HG02884 (cell line): ENCODE measurements at regions not wholly inside any gene's neighbourhood (a gene's known extent, or its start where the extent isn't known, plus 50 kb on each side); places are given as distances from the start of the nearest gene placed in this dataset.

ENCODE experiments used
- ATAC-seq: cut with Tn5 transposase; IDR thresholded peaks from one replicate; pipeline ENCODE4 v1.9.1; 2021; ENCODE audit warnings: mild to moderate bottlenecking, moderate library complexity; ENCODE audit not compliant: unreplicated experiment

- ATAC-seq: no peak
These were observed 109.5 kb upstream of the NLRP1 start for GRCh38 chr17:5693821-5694220.

- ATAC-seq: no peak
These were observed 110.2 kb upstream of the NLRP1 start for GRCh38 chr17:5694551-5694950.

GRCh38 chr17:5695480-5695879 is 111.2 kb upstream of the NLRP1 start:
- ATAC-seq: no peak

- no peak for ATAC-seq
These were observed 114.7 kb upstream of the NLRP1 start for GRCh38 chr17:5698959-5699358.

- ATAC-seq: no peak
These were observed 115.5 kb upstream of the NLRP1 start for GRCh38 chr17:5699814-5700213.

GRCh38 chr17:5700745-5701144 is 116.4 kb upstream of the NLRP1 start:
- no peak for ATAC-seq

GRCh38 chr17:5701381-5701780 is 117.1 kb upstream of the NLRP1 start:
- no peak for ATAC-seq

GRCh38 chr17:5702951-5703510 is 118.7 kb upstream of the NLRP1 start:
- ATAC-seq: no peak

- ATAC-seq: no peak
These were observed 119.4 kb upstream of the NLRP1 start for GRCh38 chr17:5703736-5704135.

GRCh38 chr17:5705081-5705875 is 121.0 kb upstream of the NLRP1 start:
- no peak for ATAC-seq

- ATAC-seq: no peak
These were observed 121.7 kb upstream of the NLRP1 start for GRCh38 chr17:5705876-5706576.

- ATAC-seq: no peak
These were observed 122.4 kb upstream of the NLRP1 start for GRCh38 chr17:5706577-5707210.

GRCh38 chr17:5707482-5707881 is 123.2 kb upstream of the NLRP1 start:
- ATAC-seq: no peak

- ATAC-seq: no peak
These were observed 124.0 kb upstream of the NLRP1 start for GRCh38 chr17:5708344-5708743.

GRCh38 chr17:5711344-5711743 is 127.0 kb upstream of the NLRP1 start:
- ATAC-seq: no peak

- ATAC-seq: no peak
These were observed 130.7 kb upstream of the NLRP1 start for GRCh38 chr17:5714993-5715392.

GRCh38 chr17:5715478-5715877 is 131.2 kb upstream of the NLRP1 start:
- ATAC-seq: no peak

- ATAC-seq: no peak
These were observed 134.4 kb upstream of the NLRP1 start for GRCh38 chr17:5718726-5719125.

- no peak for ATAC-seq
These were observed 135.7 kb upstream of the NLRP1 start for GRCh38 chr17:5719976-5720375.

- ATAC-seq: no peak
These were observed 146.1 kb upstream of the NLRP1 start for GRCh38 chr17:5730373-5730772.

- no peak for ATAC-seq
These were observed 156.6 kb upstream of the NLRP1 start for GRCh38 chr17:5740937-5741336.

GRCh38 chr17:5741810-5742209 is 157.5 kb upstream of the NLRP1 start:
- ATAC-seq: no peak
